HepG2 (cell line): ENCODE measurements at regions not wholly inside any gene's neighbourhood (a gene's known extent, or its start where the extent isn't known, plus 50 kb on each side); places are given as distances from the start of the nearest gene placed in this dataset.

Experiments used
- ATAC-seq: fragments of 200-7000 bp; cut with Tn5 transposase; 3 replicates; pipeline ENCODE4 v1.9.1; 2020; ENCODE audit warnings: mild to moderate bottlenecking, moderate library complexity
- BruUV-seq: library from RNA; stranded (reverse); fragments of 400-500 nt; replicated peaks from 2 replicates; lab custom pipeline; 2021; lab: Mats Ljungman, UMichigan
- CTCF ChIA-PET: fragments of 300-600 bp; formaldehyde crosslinking; extraction: SDS; loops from one replicate; lab custom pipeline; 2021; ENCODE audit warnings: low total read pairs, inconsistent platforms, low intra/inter-chr PET ratio; lab: Yijun Ruan, JAX
- POLR2A ChIA-PET: fragments of 350-600 bp; sonication (Branson Sonifier 250); formaldehyde crosslinking; loops from one replicate; lab custom pipeline; 2020; ENCODE audit warnings: antibody characterized with exemption, inconsistent platforms; lab: Yijun Ruan, JAX
- DNase-seq: peaks from one replicate; pipeline ENCODE4 v3.0.0-alpha.2; 2015; ENCODE audit warnings: low spot score
- FAIRE-seq: peaks from 3 replicates; lab custom pipeline; 2011; peaks lifted over from hg19 to GRCh38; lab: Jason Lieb, UNC
- H2AFZ ChIP-seq: one replicate; pipeline ENCODE4 v1.6.1; 2011; ENCODE audit warnings: low read length, inconsistent platforms
- H3K27ac ChIP-seq: fragments of 300-600 bp; 3 replicates; pipeline ENCODE4 v1.8.0; 2011; ENCODE audit warnings: mixed run types, mild to moderate bottlenecking, mixed read lengths, low read length, inconsistent platforms; ENCODE audit not compliant: insufficient read depth; ENCODE audit errors: extremely low read length
- H3K27me3 ChIP-seq, 2 experiments: fragments of 200-600 bp in 1 of 2; 2 replicates in 1 of 2; 3 replicates in 1 of 2; pipeline versions ENCODE4 v1.6.0 to v1.8.0; 2011; ENCODE audit warnings: low read length in 2 of 2, mild to moderate bottlenecking in 2 of 2, moderate library complexity in 2 of 2, inconsistent platforms in 1 of 2; ENCODE audit not compliant: insufficient read depth in 2 of 2, control insufficient read depth in 1 of 2
- H3K36me3 ChIP-seq, 2 experiments: fragments of 200-600 bp in 1 of 2; replicated peaks in 1 of 2; 2 replicates in 1 of 2; 3 replicates in 1 of 2; pipeline versions ENCODE4 v1.5.1 to v1.8.0; 2011; ENCODE audit warnings: low read length in 2 of 2, inconsistent platforms in 1 of 2; ENCODE audit not compliant: insufficient read depth in 2 of 2, control insufficient read depth in 1 of 2
- H3K4me1 ChIP-seq: 2 replicates; pipeline ENCODE4 v1.5.1; 2012; ENCODE audit warnings: low read length, inconsistent platforms; ENCODE audit not compliant: insufficient read depth
- H3K4me2 ChIP-seq: 2 replicates; pipeline ENCODE4 v1.6.0; 2011; ENCODE audit warnings: low read depth, low read length, inconsistent platforms
- H3K4me3 ChIP-seq, 3 experiments: fragments of 200-600 bp in 1 of 3; sonication (generic), shearing (Covaris generic) in 1 of 3; replicated peaks in 1 of 3; 2 replicates each; pipeline ENCODE4 v1.5.1; 2011 to 2016; ENCODE audit warnings: low read length in 3 of 3, inconsistent platforms in 2 of 3, low read depth in 2 of 3, mild to moderate bottlenecking in 2 of 3, control low read depth in 1 of 3, mixed read lengths in 1 of 3; ENCODE audit not compliant: insufficient read depth in 1 of 3
- H3K79me2 ChIP-seq: one replicate; pipeline ENCODE4 v1.6.1; 2011; ENCODE audit warnings: low read length, inconsistent platforms; ENCODE audit not compliant: insufficient read depth
- H3K9ac ChIP-seq: 2 replicates; pipeline ENCODE4 v1.6.0; 2011; ENCODE audit warnings: mild to moderate bottlenecking, low read depth, low read length, inconsistent platforms; ENCODE audit not compliant: insufficient read depth
- H3K9me3 ChIP-seq: 2 replicates; pipeline ENCODE4 v1.5.1; 2012; ENCODE audit warnings: mild to moderate bottlenecking, low read length
- H4K20me1 ChIP-seq: 2 replicates; pipeline ENCODE4 v1.6.0; 2011; ENCODE audit warnings: inconsistent platforms, mild to moderate bottlenecking, low read length, moderate library complexity; ENCODE audit not compliant: insufficient read depth
- ATF7 ChIP-seq, 2 experiments: fragments of 450-650 bp in 1 of 2; sonication (generic) in 1 of 2; formaldehyde crosslinking in 1 of 2; IDR thresholded peaks; 2 replicates each; pipeline versions ENCODE4 v1.4.0 to v1.6.1; 2016 to 2020; ENCODE audit warnings: antibody characterized with exemption in 1 of 2, mild to moderate bottlenecking in 1 of 2, missing genetic modification reagents in 1 of 2
- CREB1 ChIP-seq, 2 experiments: fragments of 450-650 bp in 1 of 2; IDR thresholded peaks; 2 replicates each; pipeline ENCODE4 v1.6.1; 2016 to 2017; ENCODE audit warnings: control low read depth in 1 of 2, mild to moderate bottlenecking in 1 of 2, missing compliant biosample characterization in 1 of 2, missing genetic modification characterization in 1 of 2
- KDM5B ChIP-seq: sonication (generic); formaldehyde crosslinking; IDR thresholded peaks from 2 replicates; pipeline ENCODE4 v1.4.0; 2020; ENCODE audit warnings: missing genetic modification reagents, mild to moderate bottlenecking, borderline replicate concordance
- NCOA1 ChIP-seq: sonication (generic); formaldehyde crosslinking; IDR thresholded peaks from 2 replicates; pipeline ENCODE4 v1.9.0; 2021; ENCODE audit warnings: missing genetic modification reagents
- RORA ChIP-seq: sonication (generic); formaldehyde crosslinking; IDR thresholded peaks from 2 replicates; pipeline ENCODE4 v1.5.0; 2020; ENCODE audit warnings: mild to moderate bottlenecking, missing genetic modification reagents, moderate library complexity
- TSC22D2 ChIP-seq: sonication (generic); formaldehyde crosslinking; IDR thresholded peaks from 2 replicates; pipeline ENCODE4 v1.5.1; 2020; ENCODE audit warnings: missing genetic modification reagents, mild to moderate bottlenecking, borderline replicate concordance
- ZNF724P ChIP-seq: sonication (generic); formaldehyde crosslinking; IDR thresholded peaks from 2 replicates; pipeline ENCODE4 v1.8.0; 2022; ENCODE audit warnings: missing genetic modification reagents, borderline replicate concordance
- WGBS: methylation state at CpG from one replicate; pipeline ENCODE4 v1.1.6; 2017; ENCODE audit warnings: low lambda C conversion rate; 5-methylcytosine and 5-hydroxymethylcytosine counted together
- in situ Hi-C: cut with HindIII; loops from 2 replicates; pipeline ENCODE4 v1.10.0; 2017; ENCODE audit warnings: low pct_unique_long_range_greater_than_20kb; ENCODE audit not compliant: extremely low pct_ligation_motif_present
- intact Hi-C: fragments of 100-400 bp; cut with micrococcal nuclease; formaldehyde crosslinking; loops from one replicate; pipeline ENCODE4 v1.10.0; 2022; ENCODE audit not compliant: unreplicated experiment
- TF ChIP-seq, protein P1 (sequence below): sonication (generic); formaldehyde crosslinking; IDR thresholded peaks from 2 replicates; pipeline ENCODE4 v1.5.0; 2020; ENCODE audit warnings: missing genetic modification reagents
- TF ChIP-seq, protein P2 (sequence below): sonication (generic); formaldehyde crosslinking; IDR thresholded peaks from 2 replicates; pipeline ENCODE4 v1.9.0; 2021; ENCODE audit warnings: missing genetic modification reagents, borderline replicate concordance
- TF ChIP-seq, protein P3 (sequence below): sonication (generic); formaldehyde crosslinking; IDR thresholded peaks from 2 replicates; pipeline ENCODE4 v1.8.0; 2022; ENCODE audit warnings: mild to moderate bottlenecking, missing genetic modification reagents, moderate library complexity

DNA sequence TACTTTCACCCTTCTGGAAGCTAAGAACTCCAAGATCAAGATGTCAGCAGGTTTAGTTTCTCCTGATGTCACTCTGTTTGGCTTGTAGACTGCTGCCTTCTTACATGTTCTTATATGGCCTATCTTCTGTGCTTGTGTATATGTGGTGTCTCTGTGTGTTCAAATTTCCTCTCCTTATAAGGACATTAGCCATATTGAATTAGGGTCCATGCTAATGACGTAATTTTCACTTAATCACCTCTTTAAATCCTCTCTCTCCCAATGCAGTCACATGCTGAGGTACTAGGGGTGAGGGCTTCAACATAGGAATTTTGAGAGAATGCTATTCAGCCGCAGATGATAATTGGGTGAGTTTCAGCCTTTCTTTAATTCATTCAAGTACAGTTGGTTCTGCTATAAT lies 458.3 kb upstream of the SYT4 start:
- CTCF ChIA-PET = no interaction called here
- Histone ChIP-seq H3K27me3 (no peaks in the 10 kb centered on the region), H4K20me1 (no peaks in the 10 kb centered on the region), H3K4me1 (no peaks in the 10 kb centered on the region), H3K4me3 (no peak overlapping the region), H3K36me3 (no peaks in the 10 kb centered on the region), H3K9ac (no peak overlapping the region), H3K79me2 (no peaks in the 10 kb centered on the region), H3K4me2 (no peak overlapping the region), H3K27ac (no peak overlapping the region), H3K9me3 (peaks cover 62% of the 10 kb centered on the region), H2AFZ (no peak overlapping the region)
- in situ Hi-C loops = no loop called here
- no TSS peak for BruUV-seq
- intact Hi-C loops = no loop called here
- no peak for DNase-seq
- no peak for FAIRE-seq
- WGBS = 0% methylated on average over 2 of the region's 2 CpGs
- TF ChIP-seq CREB1 (IDR thresholded peaks at IDR 0.05) (peak; percentile 53), CREB1 (CRISPR knock-in tag; IDR thresholded peaks at IDR 0.05) (no peak), TSC22D2 (no peak), ATF7 (IDR thresholded peaks at IDR 0.05) (peak; percentile 87), ATF7 (CRISPR knock-in tag; IDR thresholded peaks at IDR 0.05) (no peak)
- POLR2A ChIA-PET = no interaction called here
- ATAC-seq = no peak

DNA sequence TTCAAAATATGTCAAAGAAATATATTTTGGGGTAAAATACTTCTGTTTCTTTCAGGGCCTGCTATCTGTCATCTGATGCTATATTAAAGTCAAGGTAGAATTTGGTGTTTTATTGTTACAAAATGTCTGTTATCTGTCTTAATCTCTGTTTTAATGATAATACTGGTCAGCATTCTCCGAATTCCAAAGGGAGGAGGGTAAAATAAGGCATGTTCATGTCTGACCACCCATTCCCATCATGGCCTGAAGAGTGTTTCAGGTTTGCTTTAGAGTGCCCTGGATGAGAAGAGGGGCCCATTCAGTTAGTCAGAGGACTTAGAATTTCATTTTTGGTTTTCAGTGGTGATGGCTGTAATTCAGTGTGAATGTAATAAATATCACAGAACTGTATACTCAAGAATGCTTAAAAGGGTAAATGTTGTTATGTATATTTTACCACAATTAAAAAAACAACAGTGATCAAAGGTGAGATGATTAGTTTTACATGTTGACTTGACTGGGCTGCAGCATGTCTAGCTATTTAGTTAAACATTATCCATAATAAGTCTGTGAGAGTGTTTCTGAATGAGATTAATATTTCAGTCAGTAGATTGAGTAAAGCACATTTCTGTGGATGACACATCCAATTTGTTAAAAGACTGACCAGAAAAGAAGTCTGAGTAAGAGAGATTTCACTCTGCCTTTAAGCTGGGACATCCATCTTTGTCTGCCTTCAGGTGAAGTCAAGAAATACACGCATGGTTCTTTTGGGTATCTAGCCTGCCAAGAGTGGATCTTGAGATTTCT lies 467.9 kb upstream of the SYT4 start:
- no peaks in the 10 kb centered on the region for H3K27me3 ChIP-seq
- no peaks in the 10 kb centered on the region for H3K36me3 ChIP-seq
- H3K9me3 ChIP-seq = peaks cover 71% of the 10 kb centered on the region
- no peak overlapping the region for H3K9ac ChIP-seq
- in situ Hi-C loops (no loop called here), intact Hi-C loops (no loop called here)
- POLR2A ChIA-PET = no interaction called here
- no peak overlapping the region for H3K4me2 ChIP-seq
- WGBS = 30% methylated on average over 2 of the region's 2 CpGs
- H4K20me1 ChIP-seq = no peaks in the 10 kb centered on the region
- no peak overlapping the region for H3K4me3 ChIP-seq
- CTCF ChIA-PET = no interaction called here
- H3K79me2 ChIP-seq = no peaks in the 10 kb centered on the region
- H3K27ac ChIP-seq = no peak overlapping the region
- H3K4me1 ChIP-seq = no peaks in the 10 kb centered on the region
- no peak for ATAC-seq
- no TSS peak for BruUV-seq
- no peak overlapping the region for H2AFZ ChIP-seq
- no peak for DNase-seq
- FAIRE-seq = no peak
- TF ChIP-seq, protein P1, sequence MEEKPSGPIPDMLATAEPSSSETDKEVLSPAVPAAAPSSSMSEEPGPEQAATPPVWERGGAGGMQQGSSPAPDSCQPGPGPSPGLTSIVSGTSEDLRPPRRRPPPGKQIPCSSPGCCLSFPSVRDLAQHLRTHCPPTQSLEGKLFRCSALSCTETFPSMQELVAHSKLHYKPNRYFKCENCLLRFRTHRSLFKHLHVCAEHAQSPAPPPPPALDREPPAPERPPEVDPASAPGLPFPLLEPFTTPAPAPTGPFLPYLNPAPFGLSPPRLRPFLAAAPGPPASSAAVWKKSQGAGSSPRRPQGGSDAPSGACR (CRISPR knock-in tag) = no peak
- TF ChIP-seq, protein P2, sequence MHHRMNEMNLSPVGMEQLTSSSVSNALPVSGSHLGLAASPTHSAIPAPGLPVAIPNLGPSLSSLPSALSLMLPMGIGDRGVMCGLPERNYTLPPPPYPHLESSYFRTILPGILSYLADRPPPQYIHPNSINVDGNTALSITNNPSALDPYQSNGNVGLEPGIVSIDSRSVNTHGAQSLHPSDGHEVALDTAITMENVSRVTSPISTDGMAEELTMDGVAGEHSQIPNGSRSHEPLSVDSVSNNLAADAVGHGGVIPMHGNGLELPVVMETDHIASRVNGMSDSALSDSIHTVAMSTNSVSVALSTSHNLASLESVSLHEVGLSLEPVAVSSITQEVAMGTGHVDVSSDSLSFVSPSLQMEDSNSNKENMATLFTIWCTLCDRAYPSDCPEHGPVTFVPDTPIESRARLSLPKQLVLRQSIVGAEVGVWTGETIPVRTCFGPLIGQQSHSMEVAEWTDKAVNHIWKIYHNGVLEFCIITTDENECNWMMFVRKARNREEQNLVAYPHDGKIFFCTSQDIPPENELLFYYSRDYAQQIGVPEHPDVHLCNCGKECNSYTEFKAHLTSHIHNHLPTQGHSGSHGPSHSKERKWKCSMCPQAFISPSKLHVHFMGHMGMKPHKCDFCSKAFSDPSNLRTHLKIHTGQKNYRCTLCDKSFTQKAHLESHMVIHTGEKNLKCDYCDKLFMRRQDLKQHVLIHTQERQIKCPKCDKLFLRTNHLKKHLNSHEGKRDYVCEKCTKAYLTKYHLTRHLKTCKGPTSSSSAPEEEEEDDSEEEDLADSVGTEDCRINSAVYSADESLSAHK (CRISPR knock-in tag) = no peak
- no peak for TF ChIP-seq RORA (CRISPR knock-in tag)
- TF ChIP-seq KDM5B (CRISPR knock-in tag) = no peak
- TF ChIP-seq ZNF724P (CRISPR knock-in tag) = no peak
- TF ChIP-seq, protein P3, sequence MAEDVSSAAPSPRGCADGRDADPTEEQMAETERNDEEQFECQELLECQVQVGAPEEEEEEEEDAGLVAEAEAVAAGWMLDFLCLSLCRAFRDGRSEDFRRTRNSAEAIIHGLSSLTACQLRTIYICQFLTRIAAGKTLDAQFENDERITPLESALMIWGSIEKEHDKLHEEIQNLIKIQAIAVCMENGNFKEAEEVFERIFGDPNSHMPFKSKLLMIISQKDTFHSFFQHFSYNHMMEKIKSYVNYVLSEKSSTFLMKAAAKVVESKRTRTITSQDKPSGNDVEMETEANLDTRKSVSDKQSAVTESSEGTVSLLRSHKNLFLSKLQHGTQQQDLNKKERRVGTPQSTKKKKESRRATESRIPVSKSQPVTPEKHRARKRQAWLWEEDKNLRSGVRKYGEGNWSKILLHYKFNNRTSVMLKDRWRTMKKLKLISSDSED (CRISPR knock-in tag) = no peak
- no peak for TF ChIP-seq NCOA1 (CRISPR knock-in tag)
